Nephron progenitor cell (in vitro differentiated cells): ENCODE measurements at regions not wholly inside any gene's neighbourhood (a gene's known extent, or its start where the extent isn't known, plus 50 kb on each side); places are given as distances from the start of the nearest gene placed in this dataset.

Experiments used
- DNase-seq: peaks from one replicate; pipeline ENCODE4 v3.0.0; 2021
- H3K27ac Mint-ChIP-seq: 2 replicates; pipeline ENCODE4 v1.8.0; 2021; ENCODE audit warnings: mild to moderate bottlenecking, moderate library complexity, mixed read lengths
- H3K27me3 Mint-ChIP-seq: 2 replicates; pipeline ENCODE4 v1.8.0; 2021; ENCODE audit warnings: mild to moderate bottlenecking, low read depth, mixed read lengths; ENCODE audit not compliant: poor library complexity
- H3K36me3 Mint-ChIP-seq: 2 replicates; pipeline ENCODE4 v1.8.0; 2021; ENCODE audit warnings: low read depth, mixed read lengths
- H3K4me1 Mint-ChIP-seq: 2 replicates; pipeline ENCODE4 v1.8.0; 2021; ENCODE audit warnings: mixed read lengths
- H3K4me3 Mint-ChIP-seq: 2 replicates; pipeline ENCODE4 v1.8.0; 2021; ENCODE audit warnings: mild to moderate bottlenecking, moderate library complexity, mixed read lengths
- H3K9me3 Mint-ChIP-seq: 2 replicates; pipeline ENCODE4 v1.8.0; 2021; ENCODE audit warnings: mild to moderate bottlenecking, moderate library complexity, mixed read lengths
- CTCF ChIP-seq: fragments of 200-600 bp; sonication (generic); IDR thresholded peaks from 2 replicates; pipeline ENCODE4 v1.5.0; 2021; ENCODE audit warnings: antibody characterized with exemption

- H3K4me1 Mint-ChIP-seq = peaks cover 82% of the 10 kb centered on the region
- no peak for TF ChIP-seq CTCF
- no peaks in the 10 kb centered on the region for H3K9me3 Mint-ChIP-seq
- H3K36me3 Mint-ChIP-seq = no peaks in the 10 kb centered on the region
- DNase-seq = no peak
- H3K27me3 Mint-ChIP-seq = peaks cover 7% of the 10 kb centered on the region
- peak overlapping the region; percentile 12 for H3K27ac Mint-ChIP-seq
- peak overlapping the region; percentile 63 for H3K4me3 Mint-ChIP-seq
Observed at GRCh38 chr6:14638906-14639761, 521.6 kb downstream of the CD83 start.

GRCh38 chr6:14639983-14640599 is 522.5 kb downstream of the CD83 start:
- no peak for TF ChIP-seq CTCF
- Mint-ChIP-seq H3K4me3 (peak overlapping the region; percentile 33), H3K4me1 (peaks cover 81% of the 10 kb centered on the region), H3K9me3 (no peaks in the 10 kb centered on the region), H3K27me3 (no peaks in the 10 kb centered on the region), H3K36me3 (no peaks in the 10 kb centered on the region), H3K27ac (no peak overlapping the region)
- no peak for DNase-seq

GRCh38 chr6:14640631-14641030 is 523.1 kb downstream of the CD83 start:
- TF ChIP-seq CTCF = no peak
- Mint-ChIP-seq H3K36me3 (no peaks in the 10 kb centered on the region), H3K4me1 (peaks cover 77% of the 10 kb centered on the region), H3K9me3 (no peaks in the 10 kb centered on the region), H3K4me3 (no peak overlapping the region), H3K27ac (no peak overlapping the region), H3K27me3 (no peaks in the 10 kb centered on the region)
- no peak for DNase-seq

GRCh38 chr6:14641423-14642135 is 524.0 kb downstream of the CD83 start:
- no peaks in the 10 kb centered on the region for H3K36me3 Mint-ChIP-seq
- H3K27me3 Mint-ChIP-seq = no peaks in the 10 kb centered on the region
- DNase-seq = no peak
- H3K4me1 Mint-ChIP-seq = peaks cover 67% of the 10 kb centered on the region
- no peak for TF ChIP-seq CTCF
- H3K27ac Mint-ChIP-seq = peak overlapping the region; percentile 33
- no peaks in the 10 kb centered on the region for H3K9me3 Mint-ChIP-seq
- H3K4me3 Mint-ChIP-seq = no peak overlapping the region

- DNase-seq = no peak
- Mint-ChIP-seq H3K9me3 (no peaks in the 10 kb centered on the region), H3K4me1 (peaks cover 62% of the 10 kb centered on the region)
Observed at GRCh38 chr6:14642136-14642505, 524.5 kb downstream of the CD83 start.

More at GRCh38 chr6:14642136-14642505, 524.5 kb downstream of the CD83 start:
- no peak overlapping the region for H3K4me3 Mint-ChIP-seq
- H3K36me3 Mint-ChIP-seq = no peaks in the 10 kb centered on the region
- H3K27ac Mint-ChIP-seq = no peak overlapping the region
- no peaks in the 10 kb centered on the region for H3K27me3 Mint-ChIP-seq
- TF ChIP-seq CTCF = no peak
